ENCODE measurements at regions not wholly inside any gene's neighbourhood (a gene's known extent, or its start where the extent isn't known, plus 50 kb on each side); places are given as distances from the start of the nearest gene placed in this dataset.

DNA sequence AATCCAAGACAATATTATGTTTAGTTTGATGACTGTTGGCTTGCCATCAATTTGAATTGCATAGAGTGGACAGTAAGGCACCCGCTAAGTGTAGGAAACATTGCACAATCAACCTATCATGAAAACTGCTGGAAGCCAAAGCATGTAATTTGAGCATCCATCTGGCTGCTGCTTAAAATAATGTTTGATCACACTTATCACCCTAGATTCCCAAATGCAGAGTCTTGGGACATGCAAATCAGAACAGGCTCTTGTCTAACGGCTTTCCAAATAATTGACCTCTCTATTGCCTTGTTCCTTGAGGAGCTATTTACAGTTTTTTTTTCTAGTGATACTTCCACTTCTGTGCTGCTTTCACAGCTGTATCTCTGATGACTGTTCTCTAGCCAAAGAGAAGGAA lies 342.1 kb downstream of the PRR16 start:
- TF ChIP-seq, protein P1, sequence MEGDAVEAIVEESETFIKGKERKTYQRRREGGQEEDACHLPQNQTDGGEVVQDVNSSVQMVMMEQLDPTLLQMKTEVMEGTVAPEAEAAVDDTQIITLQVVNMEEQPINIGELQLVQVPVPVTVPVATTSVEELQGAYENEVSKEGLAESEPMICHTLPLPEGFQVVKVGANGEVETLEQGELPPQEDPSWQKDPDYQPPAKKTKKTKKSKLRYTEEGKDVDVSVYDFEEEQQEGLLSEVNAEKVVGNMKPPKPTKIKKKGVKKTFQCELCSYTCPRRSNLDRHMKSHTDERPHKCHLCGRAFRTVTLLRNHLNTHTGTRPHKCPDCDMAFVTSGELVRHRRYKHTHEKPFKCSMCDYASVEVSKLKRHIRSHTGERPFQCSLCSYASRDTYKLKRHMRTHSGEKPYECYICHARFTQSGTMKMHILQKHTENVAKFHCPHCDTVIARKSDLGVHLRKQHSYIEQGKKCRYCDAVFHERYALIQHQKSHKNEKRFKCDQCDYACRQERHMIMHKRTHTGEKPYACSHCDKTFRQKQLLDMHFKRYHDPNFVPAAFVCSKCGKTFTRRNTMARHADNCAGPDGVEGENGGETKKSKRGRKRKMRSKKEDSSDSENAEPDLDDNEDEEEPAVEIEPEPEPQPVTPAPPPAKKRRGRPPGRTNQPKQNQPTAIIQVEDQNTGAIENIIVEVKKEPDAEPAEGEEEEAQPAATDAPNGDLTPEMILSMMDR (IDR thresholded peaks at IDR 0.05), result no peak
- no peak for TF ChIP-seq POLR2AphosphoS5 (IDR thresholded peaks at IDR 0.05)
